Ramos (cell line): ENCODE measurements at regions not wholly inside any gene's neighbourhood (a gene's known extent, or its start where the extent isn't known, plus 50 kb on each side); places are given as distances from the start of the nearest gene placed in this dataset.
"Not testable (repeated sequence)": the region's sequence is repeated elsewhere in the genome, so short reads cannot be mapped to it uniquely, and the experiment has no call there.

ENCODE experiments used
- in situ Hi-C: fragments of 300-500 bp; cut with MboI; formaldehyde crosslinking; loops from one replicate; pipeline ENCODE4 v1.14.3; 2022; ENCODE audit warnings: low sequenced_read_pairs; ENCODE audit not compliant: unreplicated experiment

DNA sequence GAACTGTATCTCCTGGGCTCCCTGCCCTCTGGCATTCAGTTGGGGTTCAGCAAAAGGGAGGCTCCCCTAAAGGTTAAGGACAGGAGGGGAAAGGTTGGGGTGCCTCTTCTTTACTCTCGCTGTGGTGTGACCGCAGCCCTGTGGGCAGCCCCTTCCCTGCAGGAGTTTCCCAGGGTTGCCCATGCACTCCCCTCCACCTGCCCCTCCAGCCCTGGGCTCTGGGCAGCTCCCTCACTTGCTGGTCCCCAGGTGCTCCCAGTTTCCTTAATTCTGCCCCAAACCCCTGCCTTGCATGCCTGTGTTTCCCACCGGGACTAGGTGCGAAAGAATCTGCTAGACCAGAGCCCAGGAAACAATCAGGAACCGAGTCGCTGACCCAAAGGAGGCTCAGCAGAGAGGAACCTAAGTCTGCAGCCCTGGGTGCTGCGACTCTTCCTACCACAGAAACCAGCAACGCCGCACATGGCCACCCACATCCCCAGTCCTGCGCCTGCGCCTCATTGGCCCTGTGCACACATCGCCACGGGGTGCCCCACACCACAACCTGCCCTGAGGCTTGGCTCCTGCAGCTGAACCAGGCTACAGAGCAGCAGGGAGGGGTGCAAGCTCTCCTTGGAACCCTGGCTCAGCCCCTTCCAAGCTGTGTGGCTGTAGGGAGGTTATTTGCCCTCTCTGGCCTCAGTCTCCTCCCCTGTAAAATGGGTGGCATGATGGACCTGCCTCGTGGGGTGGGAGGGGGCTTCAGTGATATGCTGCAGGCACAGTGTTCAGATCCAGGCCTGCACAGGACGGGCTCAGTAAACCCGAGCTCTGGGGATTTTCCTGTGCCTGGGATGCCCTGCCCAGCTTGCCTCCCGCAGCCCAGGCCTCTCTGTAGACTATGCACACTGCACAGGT is 487.6 kb downstream of the PREX1 start:
- in situ Hi-C loops: no loop called here

DNA sequence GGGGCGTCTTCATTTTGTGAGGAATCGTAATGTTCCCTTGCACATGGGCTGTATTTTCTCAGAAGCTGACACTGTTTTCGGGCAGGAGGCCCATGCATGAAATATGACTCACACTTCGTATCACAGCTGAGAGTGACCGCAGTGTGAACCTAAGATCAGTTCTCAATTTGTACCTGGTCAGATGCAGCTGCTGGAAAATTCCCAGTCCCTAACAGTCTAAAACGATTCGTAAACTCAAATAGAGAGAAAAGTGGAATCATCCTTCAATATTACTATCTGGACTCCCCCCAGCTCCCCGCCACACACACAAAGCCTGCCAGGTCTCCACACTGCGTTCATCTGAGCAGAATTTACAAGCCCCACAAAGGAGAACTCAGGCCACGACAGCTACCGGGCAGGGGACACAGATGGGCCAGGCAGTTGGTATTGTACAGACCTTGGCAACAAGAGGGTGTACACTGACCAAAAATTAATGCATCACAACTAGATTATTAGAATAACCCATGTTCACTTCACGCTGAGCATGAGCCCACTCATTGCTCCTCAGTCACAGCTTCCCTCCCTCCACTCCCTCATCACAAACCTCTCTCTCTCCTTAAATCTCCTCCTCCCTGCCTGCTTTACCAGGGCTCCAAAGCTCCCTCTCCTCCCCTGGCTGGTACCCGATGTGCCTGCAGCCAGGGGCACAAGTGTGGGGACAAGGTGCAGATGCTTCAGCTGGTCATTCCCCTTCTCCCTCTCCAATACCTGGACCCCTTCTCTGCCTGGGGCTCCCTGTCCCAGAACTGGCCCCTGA is 488.4 kb downstream of the PREX1 start:
- in situ Hi-C loops: no loop called here

DNA sequence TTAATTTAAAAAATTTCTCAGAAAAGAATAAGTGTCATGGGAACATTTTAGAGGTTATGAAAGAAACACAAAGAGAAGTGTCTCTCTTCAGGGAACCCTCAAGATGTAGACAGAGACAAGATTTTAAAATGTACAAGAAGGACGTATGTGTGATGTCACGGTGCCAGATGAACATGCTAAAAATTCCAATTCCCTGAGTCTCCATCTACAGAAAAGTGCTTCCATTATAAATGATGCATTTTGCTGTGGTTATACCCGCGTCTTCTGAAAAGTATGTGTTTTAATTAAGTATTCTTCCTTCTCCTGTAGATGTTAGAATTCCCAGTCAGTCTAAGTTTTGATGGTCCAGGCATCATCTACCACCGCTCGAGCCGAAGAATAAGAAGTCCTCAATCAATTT is 489.1 kb downstream of the PREX1 start:
- in situ Hi-C loops: no loop called here

DNA sequence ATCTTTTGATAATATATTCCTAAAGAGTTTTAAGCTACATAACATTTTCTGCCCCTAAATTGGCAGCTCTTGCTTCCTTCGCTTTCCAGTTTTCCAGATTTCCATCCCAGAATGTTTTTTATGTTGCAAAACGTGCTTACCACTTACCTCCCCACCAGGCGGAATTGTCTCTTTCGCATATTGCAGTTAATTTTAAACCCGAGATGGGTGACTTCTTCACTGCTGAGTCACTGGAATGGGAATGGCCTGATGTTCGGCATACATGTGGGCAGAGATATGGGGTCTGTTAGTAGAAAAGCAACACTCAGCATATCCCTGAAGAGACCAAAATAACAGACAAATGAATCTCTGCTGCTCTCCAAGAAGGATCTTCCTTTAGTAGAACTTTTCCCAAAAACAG is 491.2 kb downstream of the PREX1 start:
- in situ Hi-C loops: no loop called here

DNA sequence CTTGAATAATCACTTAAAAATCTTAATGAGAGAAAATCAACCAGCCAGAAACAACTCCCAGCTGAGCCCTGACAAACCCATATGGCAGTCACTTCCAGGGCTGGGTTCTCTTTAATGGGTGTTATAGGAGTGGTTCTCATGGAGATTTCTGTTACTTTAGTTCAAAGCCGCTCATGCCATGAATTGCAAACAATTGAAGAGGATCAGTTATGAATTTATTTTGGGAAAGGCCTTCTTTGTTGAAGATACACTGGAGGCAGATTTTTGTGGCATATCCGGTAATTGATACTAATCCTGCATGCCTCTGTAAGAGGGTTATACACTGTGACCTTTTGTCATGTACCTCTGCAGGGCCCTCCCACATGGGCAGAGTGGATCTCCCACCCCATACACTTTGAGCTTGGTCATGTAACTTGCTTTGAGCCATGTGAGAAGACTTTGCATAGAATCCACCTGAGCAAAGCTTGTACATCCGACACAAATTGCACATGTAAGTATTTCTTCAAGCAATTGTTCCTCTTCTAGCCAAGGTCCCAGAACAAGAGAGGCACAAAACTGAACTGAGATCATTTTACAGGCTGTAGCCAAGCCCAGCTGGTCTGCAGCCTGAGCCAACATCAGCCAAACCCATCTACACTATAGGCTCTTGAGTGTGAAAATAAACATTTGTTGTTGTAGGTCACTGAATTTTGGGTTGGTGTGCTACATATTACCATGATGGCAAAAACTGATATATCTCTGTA is 492.3 kb downstream of the PREX1 start:
- in situ Hi-C loops: no loop called here

DNA sequence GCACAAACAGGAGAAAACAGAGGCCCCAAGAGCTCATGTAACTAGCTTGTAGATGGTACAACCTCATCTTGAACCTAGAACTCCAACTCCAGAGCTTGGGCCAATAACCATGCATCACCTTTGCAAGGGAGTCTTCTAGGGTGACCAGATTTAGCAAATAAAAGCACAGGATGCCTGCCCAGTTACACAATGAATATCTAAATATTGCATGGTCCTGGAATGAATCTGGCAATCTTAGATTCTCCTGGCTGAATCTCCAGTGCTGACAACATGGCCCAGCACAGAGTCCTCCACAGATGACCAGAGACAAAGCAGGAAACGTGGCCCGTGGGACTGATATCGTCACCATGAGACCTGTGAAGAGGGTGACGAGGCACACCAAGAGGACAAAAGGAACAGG is 494.1 kb downstream of the PREX1 start:
- in situ Hi-C loops: no loop called here

DNA sequence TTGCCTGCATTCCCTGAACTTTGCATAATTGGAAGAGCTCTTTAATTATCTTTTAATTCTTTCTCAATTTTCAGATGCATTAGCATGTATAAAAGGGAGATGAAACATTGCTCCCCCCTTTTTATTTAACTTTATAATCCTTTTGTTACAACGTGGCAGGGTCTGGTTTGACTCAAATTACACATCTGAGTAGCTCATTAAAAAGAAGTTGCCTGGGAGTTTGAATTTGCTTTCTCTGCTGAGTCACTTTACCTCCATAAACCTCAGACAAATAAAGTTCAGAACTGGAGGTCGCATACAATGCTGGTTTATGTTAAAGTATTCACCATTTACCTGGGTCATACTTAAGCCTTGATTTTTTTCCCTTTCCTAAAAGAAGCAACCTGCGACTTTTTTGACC is 495.2 kb downstream of the PREX1 start:
- in situ Hi-C loops: no loop called here

DNA sequence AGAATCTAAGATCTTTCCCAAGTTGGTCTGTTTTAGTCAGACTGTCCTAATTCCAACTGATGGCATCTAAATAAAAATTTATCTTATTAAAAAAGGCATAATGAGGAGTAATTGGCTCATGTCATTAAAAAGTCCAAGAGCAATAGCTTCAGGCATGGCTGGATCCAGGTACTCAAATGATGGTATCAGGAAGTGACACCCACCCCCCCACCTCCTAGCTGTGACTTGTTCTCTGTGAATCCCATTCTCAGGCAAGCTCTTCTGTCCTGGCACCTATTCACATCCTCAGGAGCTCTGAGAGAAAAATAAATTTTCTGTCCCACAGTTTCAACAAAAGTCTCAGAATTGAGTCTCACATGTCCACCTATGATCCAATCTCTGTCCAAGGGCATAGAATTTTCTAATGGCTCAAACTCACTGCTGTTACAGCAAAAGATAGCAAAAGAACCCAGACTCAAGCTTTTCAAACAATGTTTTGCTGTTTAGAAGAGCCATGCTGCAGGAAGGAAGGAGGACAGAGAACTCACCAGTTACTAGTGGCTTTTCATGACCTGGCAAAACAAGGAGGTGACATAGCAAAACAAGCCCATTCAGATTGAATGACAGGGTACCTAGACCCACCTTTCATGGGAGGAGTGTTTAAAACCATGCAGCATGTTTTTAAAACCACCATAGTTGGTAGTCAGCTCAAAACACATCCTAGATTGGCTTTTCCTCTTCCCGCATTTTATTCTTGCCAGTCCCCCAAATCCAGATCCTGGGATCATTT is 496.1 kb downstream of the PREX1 start:
- in situ Hi-C loops: no loop called here

DNA sequence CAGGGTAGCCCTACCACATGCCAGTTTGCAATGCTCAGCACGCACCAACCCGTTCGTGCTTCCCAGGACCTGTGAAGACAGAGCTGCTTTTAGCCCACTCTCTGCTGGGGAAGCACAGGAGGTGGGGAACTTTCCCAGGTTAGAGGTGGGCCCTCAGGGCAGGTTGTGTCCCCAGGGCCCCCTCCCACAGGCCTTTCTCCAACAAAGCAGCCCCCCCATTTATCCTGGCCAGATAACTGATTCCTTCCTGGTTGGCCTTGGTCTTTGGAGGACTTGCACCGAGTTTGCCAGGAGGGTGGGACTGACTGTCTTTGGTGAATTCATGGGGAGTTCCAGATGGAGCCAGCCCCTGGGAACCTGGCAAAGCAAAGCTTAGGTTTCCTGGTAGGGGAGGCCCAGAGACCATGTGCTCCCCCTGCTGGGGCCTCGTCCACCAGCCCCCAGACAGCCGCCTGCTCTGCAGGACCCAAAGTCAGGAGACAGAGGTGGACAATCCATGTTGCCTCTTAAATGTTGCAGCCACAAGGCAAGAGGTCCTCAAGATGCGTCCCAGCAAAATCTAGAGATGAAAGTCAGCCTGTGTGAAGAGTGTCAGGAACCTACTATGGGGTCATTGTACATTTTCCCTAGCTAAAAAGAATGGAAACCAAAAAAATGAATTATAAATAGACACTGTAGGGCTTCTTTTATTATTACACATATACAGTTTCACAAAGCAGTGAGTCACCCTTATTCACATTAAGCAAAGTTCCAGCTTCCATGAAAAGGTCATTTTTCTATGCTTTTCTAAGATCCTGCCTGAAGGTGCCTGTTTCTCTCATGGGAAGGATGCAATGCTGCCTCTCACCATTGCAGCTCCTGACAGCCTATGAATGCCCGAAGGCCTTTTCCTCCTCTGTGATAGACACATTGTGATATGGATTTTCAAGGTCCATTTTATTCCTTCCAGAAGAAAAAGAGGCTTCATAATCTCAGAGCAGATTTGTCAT is 497.8 kb downstream of the PREX1 start:
- in situ Hi-C loops: no loop called here

DNA sequence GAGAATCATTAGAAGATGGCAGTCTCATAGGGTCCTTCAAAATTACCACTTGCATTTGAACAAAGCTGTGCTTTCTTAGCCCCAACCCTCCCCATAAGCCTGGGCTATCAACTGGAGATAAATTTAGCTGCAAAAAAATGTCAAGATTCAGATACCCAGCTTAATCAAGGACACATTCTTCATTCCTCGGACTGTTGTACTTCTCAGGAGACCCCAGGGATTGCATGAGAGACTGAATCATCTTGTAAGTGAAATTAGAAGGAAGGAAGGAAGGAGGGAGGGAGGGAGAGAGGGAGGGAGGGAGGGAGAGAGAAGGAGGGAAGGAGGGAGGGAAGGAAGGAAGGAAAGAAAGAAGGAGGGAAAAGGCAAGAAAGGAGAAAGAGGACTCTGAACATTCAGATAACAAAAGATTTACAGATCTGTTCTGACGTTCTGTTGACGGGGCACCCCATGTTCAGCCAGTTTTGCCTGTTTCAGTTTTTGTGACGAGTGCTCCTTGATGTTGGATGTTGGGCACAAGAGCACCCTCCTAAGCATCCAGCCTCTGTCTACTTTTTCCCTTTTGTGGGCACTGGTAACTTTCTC is 498.7 kb downstream of the PREX1 start:
- in situ Hi-C loops: no loop called here

DNA sequence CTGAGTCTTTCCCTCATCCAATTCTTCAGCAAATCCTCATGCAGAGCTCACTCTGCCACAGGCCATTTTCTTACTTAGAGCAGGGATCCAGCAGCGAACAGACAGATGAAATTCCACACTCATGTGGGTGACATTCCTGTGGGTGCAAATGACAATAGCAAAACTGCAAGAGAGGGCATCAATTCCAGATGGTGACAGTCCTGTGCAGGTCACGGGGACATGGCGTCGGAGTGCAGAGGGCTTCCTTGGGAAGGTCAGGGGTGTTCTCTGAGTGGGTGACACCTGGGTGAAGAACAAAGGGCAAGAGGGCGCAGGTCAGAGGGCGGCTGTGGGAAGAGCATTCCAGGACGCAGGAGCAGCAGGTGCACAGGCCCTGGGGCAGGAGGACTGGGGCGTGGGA is 500.0 kb downstream of the PREX1 start:
- in situ Hi-C loops: not testable (repeated sequence)

DNA sequence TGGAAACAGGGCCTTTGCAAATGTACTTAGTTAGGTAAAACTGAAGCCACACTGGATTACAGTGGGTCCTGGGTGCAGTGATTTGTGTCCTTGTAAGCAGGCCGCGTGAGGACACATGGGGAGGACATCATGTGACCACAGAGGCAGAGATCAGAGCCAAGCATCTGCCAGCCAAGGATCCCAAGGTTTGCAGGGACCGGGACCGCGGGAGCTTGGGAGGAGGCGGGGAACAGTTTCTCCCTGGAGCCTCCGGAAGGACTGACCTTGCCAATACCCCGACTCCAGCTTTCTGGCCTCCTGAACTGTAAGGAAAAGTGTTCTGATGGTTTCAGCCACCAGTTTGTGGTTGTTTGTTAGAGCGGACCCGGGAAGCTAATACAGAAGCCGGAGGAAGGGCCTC is 500.9 kb downstream of the PREX1 start:
- in situ Hi-C loops: no loop called here

DNA sequence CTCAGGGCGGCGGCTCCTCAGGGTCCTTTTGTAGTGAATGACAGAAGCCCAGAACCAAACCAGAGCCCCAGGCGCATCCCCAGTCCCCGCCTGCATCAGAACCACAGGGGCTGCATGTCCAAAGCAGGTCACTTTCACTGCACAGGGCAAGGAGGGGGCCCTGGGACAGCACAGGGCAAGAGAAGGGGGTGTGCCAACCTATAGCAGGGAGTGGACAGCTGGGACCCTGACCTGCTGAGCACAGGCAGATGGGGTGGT is 501.4 kb downstream of the PREX1 start:
- in situ Hi-C loops: no loop called here

DNA sequence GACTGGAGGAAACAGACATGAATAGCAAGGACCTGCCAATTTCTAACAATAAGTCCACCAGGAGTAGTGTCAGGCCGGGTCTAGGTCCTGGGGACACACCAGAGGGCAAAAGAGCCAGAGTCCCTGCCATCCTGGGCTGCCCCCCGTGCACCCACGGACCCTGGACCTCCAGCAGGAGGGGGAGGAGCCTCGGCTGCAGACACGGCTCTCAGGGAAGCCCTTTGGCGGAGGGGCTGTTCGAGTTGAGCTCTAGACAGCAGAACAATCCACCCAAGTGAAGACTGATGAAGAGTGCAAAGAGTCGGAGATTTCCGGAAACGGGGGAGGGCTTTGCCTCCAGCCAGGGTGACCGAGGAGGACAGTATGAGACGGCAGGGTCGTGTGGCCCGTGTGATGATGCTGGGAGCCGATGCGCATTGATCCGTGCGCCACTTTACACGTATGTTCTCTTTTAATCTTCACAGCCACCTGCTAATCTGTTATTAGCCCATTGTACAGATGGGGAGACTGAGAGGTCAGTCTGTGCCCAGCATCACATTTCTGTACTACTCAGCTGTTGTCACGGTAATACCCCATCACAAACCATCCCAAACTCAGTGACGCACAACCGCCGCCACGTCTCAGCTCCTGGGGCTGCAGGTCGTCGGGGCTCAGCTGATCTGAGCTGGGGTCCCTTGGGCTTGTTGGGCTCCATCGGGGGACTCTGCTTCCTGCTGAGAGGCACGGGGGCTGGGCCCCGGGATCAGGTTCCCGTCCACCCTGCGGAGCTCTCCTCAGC is 502.0 kb downstream of the PREX1 start:
- in situ Hi-C loops: no loop called here

DNA sequence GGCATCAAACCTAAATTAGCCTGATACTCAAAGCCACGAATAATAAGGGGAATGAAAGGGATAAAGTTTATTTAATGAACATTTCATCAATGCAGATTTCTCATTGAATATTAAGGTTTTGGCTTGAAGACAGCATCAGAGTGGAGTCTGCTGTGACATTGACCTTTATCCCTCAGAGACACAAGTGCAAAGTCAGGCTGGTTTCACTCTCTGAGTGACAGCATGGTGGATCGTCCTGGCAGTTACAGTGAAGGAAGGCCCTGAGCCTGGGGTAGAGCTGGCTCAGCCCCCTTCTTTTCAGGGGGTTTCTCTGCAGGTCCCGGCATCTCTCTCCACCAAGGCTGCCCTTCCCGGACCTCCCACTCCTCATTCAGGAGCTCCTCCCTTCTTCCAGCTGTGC is 503.1 kb downstream of the PREX1 start:
- in situ Hi-C loops: no loop called here

DNA sequence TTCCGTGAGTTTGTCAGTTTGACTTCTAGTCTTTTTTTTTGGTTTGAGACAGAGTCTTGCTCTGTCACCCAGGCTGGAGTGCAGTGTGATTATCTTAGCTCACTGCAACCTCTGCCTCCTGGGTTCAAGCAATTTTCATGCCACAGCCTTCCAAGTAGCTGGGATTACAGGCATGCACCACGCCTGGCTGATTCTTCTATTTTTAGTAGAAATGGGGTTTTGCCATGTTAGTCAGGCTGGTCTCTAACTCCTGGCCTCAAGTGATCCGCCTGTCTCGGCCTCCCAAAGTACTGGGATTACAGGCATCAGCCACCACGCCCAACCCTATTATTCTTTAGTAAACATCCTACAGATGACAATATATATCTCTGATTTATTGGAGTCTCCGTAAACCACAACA is 506.5 kb downstream of the PREX1 start:
- in situ Hi-C loops: no loop called here

DNA sequence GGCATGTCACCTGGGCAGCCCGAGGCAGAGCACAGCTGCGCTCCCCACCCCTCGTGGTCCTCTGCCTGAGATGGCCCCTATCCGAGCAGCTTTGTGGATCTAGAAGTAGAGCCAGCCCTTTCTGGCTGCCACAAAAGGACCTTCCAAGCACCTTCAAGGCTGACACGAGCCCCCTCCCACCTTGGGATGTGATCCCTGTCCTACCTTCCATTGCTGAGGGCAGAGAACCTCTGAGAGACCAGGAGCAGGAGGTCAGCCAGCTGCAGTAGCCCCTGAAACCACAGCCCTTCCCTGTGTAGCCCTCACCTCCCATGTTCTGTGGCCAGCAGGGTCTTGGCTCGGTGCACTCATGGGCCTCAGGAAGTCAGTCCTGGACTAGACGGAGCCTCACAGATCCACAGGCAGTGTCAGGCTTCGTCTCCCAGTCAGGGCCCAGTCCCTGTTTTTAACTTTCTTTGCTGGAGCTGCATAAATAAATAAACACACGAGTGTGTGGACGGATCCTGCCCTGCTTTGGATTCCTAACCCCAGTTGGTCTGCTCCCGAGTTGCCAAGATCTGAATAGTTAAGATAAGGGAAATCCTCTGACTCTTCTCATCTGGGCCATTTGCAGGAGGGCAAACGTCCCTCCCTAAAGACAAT is 507.7 kb downstream of the PREX1 start:
- in situ Hi-C loops: no loop called here

DNA sequence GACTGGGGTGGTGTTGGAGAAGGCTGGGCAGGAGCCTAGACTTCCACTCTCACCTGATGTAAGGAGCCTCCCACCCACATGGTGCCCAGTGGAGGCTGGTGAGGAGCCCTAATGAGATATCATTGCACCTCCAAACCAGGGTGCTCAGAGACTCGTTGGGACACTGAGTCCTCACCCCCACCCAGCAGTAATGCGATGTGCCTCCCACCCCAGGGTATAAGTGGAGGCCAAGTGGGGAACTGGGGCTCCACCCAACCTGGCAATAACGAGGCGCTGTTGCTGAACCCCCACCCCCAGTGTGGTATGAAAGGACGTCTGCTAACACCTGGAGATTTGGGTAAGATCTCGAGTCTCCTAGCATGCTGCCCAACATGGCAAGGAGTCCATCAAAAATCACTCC is 510.2 kb downstream of the PREX1 start:
- in situ Hi-C loops: no loop called here
